ENCODE measurements at regions not wholly inside any gene's neighbourhood (a gene's known extent, or its start where the extent isn't known, plus 50 kb on each side); places are given as distances from the start of the nearest gene placed in this dataset.
"Not testable (repeated sequence)": the region's sequence is repeated elsewhere in the genome, so short reads cannot be mapped to it uniquely, and the experiment has no call there.

DNA sequence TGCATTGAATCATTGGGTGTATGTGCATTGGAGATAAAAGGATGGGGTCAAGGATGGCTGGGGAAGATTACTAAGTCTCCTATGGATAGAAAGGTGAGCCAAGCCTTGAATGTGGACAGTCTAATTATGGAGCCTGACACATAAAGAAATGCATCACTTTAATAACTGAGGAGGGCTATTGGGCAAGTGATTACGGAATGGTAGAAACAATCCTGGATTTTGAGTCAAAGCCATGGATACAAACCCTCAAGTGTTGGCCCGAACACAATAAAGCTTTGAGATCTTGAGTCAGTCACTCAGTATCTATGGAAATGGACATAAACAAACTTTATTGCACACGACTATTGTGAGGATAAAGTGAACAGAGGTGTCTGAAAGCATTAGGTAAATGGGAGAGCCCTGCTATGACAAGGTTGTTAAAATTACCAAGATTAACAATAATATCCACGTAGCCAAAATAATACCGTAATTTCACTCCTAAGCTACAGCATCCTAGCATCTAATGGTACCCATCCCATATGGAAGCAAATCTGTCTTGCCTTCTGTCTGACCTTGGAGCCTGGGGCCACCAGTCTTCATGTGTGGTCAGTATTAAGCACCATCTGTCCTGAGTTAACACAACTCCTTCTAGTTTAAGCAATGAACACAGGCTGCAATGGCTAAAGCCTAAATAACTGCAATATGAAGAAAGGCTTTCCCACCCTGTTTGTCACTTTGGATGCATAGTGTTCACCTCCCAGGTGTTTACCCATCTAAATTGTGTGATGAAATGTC lies 136.9 kb upstream of the PRICKLE2 start:
- H3K4me3 ChIP-seq (ENCODE audit: low read depth, low read length), result no peak overlapping the region
- no peak for DNase-seq (ENCODE audit: low read depth)
- TF ChIP-seq, protein P1, sequence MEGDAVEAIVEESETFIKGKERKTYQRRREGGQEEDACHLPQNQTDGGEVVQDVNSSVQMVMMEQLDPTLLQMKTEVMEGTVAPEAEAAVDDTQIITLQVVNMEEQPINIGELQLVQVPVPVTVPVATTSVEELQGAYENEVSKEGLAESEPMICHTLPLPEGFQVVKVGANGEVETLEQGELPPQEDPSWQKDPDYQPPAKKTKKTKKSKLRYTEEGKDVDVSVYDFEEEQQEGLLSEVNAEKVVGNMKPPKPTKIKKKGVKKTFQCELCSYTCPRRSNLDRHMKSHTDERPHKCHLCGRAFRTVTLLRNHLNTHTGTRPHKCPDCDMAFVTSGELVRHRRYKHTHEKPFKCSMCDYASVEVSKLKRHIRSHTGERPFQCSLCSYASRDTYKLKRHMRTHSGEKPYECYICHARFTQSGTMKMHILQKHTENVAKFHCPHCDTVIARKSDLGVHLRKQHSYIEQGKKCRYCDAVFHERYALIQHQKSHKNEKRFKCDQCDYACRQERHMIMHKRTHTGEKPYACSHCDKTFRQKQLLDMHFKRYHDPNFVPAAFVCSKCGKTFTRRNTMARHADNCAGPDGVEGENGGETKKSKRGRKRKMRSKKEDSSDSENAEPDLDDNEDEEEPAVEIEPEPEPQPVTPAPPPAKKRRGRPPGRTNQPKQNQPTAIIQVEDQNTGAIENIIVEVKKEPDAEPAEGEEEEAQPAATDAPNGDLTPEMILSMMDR (IDR thresholded peaks at IDR 0.05; ENCODE audit: insufficient read depth, low read length), result no peak

DNA sequence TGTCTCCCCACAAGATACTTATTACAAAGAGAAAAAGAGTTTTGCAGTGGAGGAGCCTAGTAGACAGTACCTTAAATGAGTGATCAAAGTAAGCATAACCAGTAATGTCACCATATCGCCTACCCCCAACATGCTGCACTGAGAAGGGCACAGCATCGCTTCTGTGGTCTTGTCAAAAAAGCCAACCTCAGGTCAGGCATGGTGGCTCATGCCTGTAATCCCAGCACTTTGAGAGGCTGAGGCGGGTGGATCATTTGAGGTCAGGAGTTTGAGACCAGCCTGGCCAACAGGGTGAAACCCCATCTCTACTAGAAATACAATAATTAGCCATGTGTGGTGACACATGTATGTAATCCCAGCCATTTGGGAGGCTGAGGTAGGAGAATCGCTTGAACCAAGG lies 135.8 kb upstream of the PRICKLE2 start:
- H3K4me3 ChIP-seq (ENCODE audit: low read depth, low read length); DNase-seq (ENCODE audit: low read depth): not testable (repeated sequence)

DNA sequence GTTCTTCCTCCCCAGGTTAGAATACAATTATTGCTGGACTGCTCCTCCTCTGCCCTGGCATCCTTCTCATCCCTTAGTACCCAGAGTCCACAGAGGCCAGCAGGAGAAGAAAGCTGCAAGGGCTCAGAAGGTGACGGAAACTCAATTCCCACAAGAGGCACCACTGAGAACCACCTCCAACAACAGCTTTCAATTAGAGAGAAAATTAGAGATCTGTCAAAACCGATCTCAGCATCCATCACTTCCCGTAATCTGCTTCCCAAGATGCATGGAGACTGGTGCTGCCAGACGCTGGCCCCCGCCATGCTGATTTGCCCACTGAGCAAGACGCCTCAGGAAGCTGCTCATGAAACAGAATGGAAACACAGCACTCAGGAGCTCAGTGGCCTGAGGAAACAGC lies 135.0 kb upstream of the PRICKLE2 start:
- no peak for DNase-seq (ENCODE audit: low read depth)
- H3K4me3 ChIP-seq (ENCODE audit: low read depth, low read length), result no peak overlapping the region
- TF ChIP-seq, protein P1 (IDR thresholded peaks at IDR 0.05; ENCODE audit: insufficient read depth, low read length), result no peak

DNA sequence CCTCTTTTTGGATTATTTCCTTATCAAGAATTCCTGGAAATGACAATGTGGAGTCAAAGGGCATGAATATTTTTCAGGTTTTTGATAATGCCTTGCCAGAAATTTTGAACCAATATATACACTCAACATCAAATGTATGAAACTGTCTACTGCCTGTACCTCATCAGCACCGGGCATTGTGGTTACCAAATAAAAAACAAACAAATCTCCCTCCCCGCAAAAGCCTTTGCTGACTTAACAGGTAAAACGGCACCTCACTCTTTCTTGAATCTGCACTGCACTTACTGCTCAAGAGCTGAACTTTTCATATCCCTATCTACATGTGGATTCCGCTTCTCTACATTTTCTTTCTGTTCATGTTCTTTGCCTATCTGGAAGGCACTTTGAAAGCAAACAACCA lies 134.5 kb upstream of the PRICKLE2 start:
- DNase-seq (ENCODE audit: low read depth), result no peak
- H3K4me3 ChIP-seq (ENCODE audit: low read depth, low read length), result no peak overlapping the region
- TF ChIP-seq, protein P1 (IDR thresholded peaks at IDR 0.05; ENCODE audit: insufficient read depth, low read length), result no peak

DNA sequence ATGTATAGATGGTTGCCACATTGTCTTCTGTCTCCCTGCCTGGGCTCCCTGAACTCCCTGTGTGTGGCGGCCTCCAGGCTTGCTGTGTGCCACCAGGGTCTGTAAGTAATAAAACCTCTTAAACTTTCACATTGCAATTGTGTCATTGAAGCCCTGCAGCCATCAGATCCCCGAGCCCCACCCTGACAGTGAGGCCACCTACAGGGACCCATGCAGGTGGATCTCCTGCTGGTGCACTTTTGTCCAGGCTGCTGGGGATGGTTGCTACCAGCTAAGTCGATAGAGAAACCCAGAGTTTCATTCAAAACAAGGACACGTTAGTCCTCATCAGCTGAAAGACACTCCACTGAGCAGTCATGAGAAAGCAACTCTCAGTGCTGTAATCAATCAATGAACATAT lies 133.6 kb upstream of the PRICKLE2 start:
- H3K4me3 ChIP-seq (ENCODE audit: low read depth, low read length), result no peak overlapping the region
- DNase-seq (ENCODE audit: low read depth), result no peak
- TF ChIP-seq, protein P1 (IDR thresholded peaks at IDR 0.05; ENCODE audit: insufficient read depth, low read length), result no peak

DNA sequence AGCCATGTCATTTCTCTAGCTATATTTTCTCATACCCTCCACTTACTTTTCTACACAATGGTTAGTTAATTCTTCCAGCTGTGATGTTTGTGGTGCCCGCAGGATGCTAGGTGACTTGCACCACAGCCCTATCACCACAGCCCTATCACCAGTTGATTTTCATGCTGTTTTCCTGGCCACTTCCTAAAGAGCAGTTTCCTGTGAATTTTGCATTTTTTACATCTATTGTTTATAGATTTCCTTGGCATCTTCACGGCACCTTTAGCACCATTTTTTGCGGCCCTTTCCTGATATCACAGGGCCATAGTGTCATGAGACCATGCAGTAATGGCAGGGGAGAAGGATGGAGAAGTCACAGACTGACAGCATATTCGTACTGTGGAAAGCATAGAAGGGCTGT lies 132.9 kb upstream of the PRICKLE2 start:
- DNase-seq (ENCODE audit: low read depth), result no peak
- no peak overlapping the region for H3K4me3 ChIP-seq (ENCODE audit: low read depth, low read length)
- TF ChIP-seq, protein P1 (IDR thresholded peaks at IDR 0.05; ENCODE audit: insufficient read depth, low read length), result no peak

DNA sequence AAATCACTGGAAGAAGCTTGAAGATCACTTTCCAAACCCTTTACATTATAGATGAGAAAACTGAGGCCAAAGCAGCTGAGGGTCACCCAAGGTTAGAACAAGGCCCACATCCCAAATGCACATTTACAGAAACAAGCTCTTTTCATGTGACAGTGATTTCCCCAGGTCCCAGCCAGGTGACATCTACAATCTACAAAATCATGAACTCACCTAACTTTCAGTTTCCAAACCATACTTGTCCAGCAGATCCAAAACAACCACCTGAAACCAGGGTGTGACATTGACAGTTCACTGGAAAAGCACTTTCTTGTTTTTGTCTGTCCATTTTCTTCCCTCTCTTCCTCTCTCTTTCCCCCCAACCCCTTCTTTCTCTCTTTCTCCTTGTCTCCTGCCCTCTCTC lies 132.2 kb upstream of the PRICKLE2 start:
- H3K4me3 ChIP-seq (ENCODE audit: low read depth, low read length), result no peak overlapping the region
- TF ChIP-seq, protein P1 (IDR thresholded peaks at IDR 0.05; ENCODE audit: insufficient read depth, low read length), result no peak
- DNase-seq (ENCODE audit: low read depth), result no peak

All from fibroblast of the aortic adventitia (primary cell).